Activated CD4-positive, CD25-positive, alpha-beta regulatory T cell treated with anti-CD3 and anti-CD28 coated beads, Interleukin-2, amount 50 U/mL, for 16 hours (primary cell): ENCODE measurements at regions not wholly inside any gene's neighbourhood (a gene's known extent, or its start where the extent isn't known, plus 50 kb on each side); places are given as distances from the start of the nearest gene placed in this dataset.

Experiments
- DNase-seq: peaks from one replicate; pipeline ENCODE4 v3.0.0-alpha.2; 2020; ENCODE audit warnings: low read depth, low spot score

- DNase-seq = no peak
These were observed 103.1 kb upstream of the ID4 start for GRCh38 chr6:19734061-19734460.

- DNase-seq = no peak
These were observed 102.7 kb upstream of the ID4 start for GRCh38 chr6:19734519-19734918.

GRCh38 chr6:19736066-19736465 lies 101.1 kb upstream of the ID4 start:
- DNase-seq = no peak

- no peak for DNase-seq
These were observed 99.2 kb upstream of the ID4 start for GRCh38 chr6:19738010-19738409.

- DNase-seq = no peak
These were observed 87.4 kb upstream of the ID4 start for GRCh38 chr6:19749722-19750121.

GRCh38 chr6:19752746-19753145 lies 84.4 kb upstream of the ID4 start:
- DNase-seq = no peak

GRCh38 chr6:19753826-19754225 lies 83.3 kb upstream of the ID4 start:
- DNase-seq = no peak

GRCh38 chr6:19754686-19755085 lies 82.5 kb upstream of the ID4 start:
- DNase-seq = no peak

- no peak for DNase-seq
These were observed 82.0 kb upstream of the ID4 start for GRCh38 chr6:19755181-19755580.

- DNase-seq = no peak
These were observed 80.1 kb upstream of the ID4 start for GRCh38 chr6:19757036-19757435.

GRCh38 chr6:19759117-19759880 lies 77.9 kb upstream of the ID4 start:
- DNase-seq = no peak

GRCh38 chr6:19761121-19761520 lies 76.0 kb upstream of the ID4 start:
- no peak for DNase-seq

GRCh38 chr6:19771753-19772336 lies 65.3 kb upstream of the ID4 start:
- DNase-seq = no peak

- no peak for DNase-seq
These were observed 64.3 kb upstream of the ID4 start for GRCh38 chr6:19772891-19773290.

GRCh38 chr6:19781269-19781668 lies 55.9 kb upstream of the ID4 start:
- DNase-seq = no peak

GRCh38 chr6:19782588-19782987 lies 54.6 kb upstream of the ID4 start:
- DNase-seq = no peak
